Tibial nerve (tissue), 4 donors: ENCODE measurements at regions not wholly inside any gene's neighbourhood (a gene's known extent, or its start where the extent isn't known, plus 50 kb on each side); places are given as distances from the start of the nearest gene placed in this dataset.

Experiments
- DNase-seq, 2 donors: peaks; one replicate each; pipeline ENCODE4 v3.0.0-alpha.2; 2019; ENCODE audit warnings: low spot score in 2 of 2
- H3K27ac ChIP-seq, 4 donors: fragments of 200-600 bp; sonication (generic) in 3 of 4; one replicate each; pipeline ENCODE4 v1.5.1; 2017 to 2019; ENCODE audit warnings: mild to moderate bottlenecking in 1 of 4
- H3K27me3 ChIP-seq, 2 donors: fragments of 200-600 bp; sonication (generic) in 1 of 2; one replicate each; pipeline versions ENCODE4 v1.5.1 to v1.6.0; 2017 to 2019
- H3K36me3 ChIP-seq, 3 donors: fragments of 200-600 bp; sonication (generic); one replicate each; pipeline ENCODE4 v1.5.1; 2018 to 2019
- H3K4me1 ChIP-seq, 4 donors: fragments of 200-600 bp; sonication (generic) in 3 of 4; one replicate each; pipeline ENCODE4 v1.5.1; 2017 to 2019
- H3K4me3 ChIP-seq, 4 donors: fragments of 200-600 bp; sonication (generic) in 3 of 4; one replicate each; pipeline ENCODE4 v1.5.1; 2017 to 2019; ENCODE audit warnings: mild to moderate bottlenecking in 1 of 4, moderate library complexity in 1 of 4
- H3K9me3 ChIP-seq, 4 donors: fragments of 200-600 bp; sonication (generic) in 3 of 4; one replicate each; pipeline ENCODE4 v1.5.1; 2017 to 2019
- CTCF ChIP-seq, 5 experiments: fragments of 200-600 bp in 3 of 5; fragments of 450-650 bp in 2 of 5; sonication (generic) in 3 of 5; IDR thresholded peaks; one replicate each; pipeline ENCODE4 v1.5.1; 2016 to 2019; ENCODE audit warnings: antibody characterized with exemption in 5 of 5, mild to moderate bottlenecking in 3 of 5, moderate library complexity in 2 of 5
- EP300 ChIP-seq, 2 donors: sonication (generic); formaldehyde crosslinking; IDR thresholded peaks; one replicate each; pipeline ENCODE4 v1.6.1; 2017; ENCODE audit warnings: antibody characterized with exemption in 2 of 2, mild to moderate bottlenecking in 1 of 2
- POLR2A ChIP-seq, 2 donors: fragments of 450-650 bp; IDR thresholded peaks; one replicate each; pipeline ENCODE4 v1.6.1; 2017; ENCODE audit warnings: antibody characterized with exemption in 2 of 2, mild to moderate bottlenecking in 2 of 2, moderate library complexity in 2 of 2
- WGBS, 2 donors: methylation state at CpG; one replicate each; pipeline ENCODE4 v1.1.5; 2018; 5-methylcytosine and 5-hydroxymethylcytosine counted together

DNA sequence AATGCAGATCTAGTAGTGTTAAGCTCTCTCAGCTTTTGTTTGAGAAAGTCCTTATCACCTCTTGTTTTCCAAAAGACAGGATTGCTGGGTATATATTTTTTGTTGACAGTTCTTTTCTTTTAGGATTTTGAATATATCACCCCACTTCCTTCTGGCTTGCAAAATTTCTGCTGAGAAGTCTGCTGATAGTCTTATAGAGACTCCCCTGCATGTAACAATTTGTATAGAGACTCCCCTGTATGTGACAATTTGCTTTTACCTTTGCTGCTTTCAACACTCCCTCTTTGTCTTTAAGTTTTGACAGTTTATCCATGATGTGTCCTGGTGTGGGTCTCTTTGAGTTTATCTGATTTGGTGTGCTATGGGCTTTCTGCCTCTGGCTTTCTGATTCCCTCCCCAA is 115.0 kb upstream of the CCDC85A start:
- no peak overlapping the region for H3K27ac ChIP-seq
- H3K27me3 ChIP-seq, result no peaks in the 10 kb centered on the region
- DNase-seq, result no peak
- H3K4me3 ChIP-seq, result no peak overlapping the region
- H3K9me3 ChIP-seq, result peaks cover 0 to 13% (median 0%) of the 10 kb centered on the region in 4 donors
- H3K36me3 ChIP-seq, result no peaks in the 10 kb centered on the region
- no peaks in the 10 kb centered on the region for H3K4me1 ChIP-seq
- TF ChIP-seq CTCF (IDR thresholded peaks at IDR 0.05) (no peak), POLR2A (IDR thresholded peaks at IDR 0.05) (no peak)

- WGBS, 2 donors, result 75 to 79% methylated on average over 6 of the region's 6 CpGs
- no peak for DNase-seq
- Histone ChIP-seq H3K9me3 (no peaks in the 10 kb centered on the region), H3K27ac (no peak overlapping the region), H3K27me3 (no peaks in the 10 kb centered on the region), H3K4me3 (no peak overlapping the region), H3K36me3 (no peaks in the 10 kb centered on the region), H3K4me1 (no peaks in the 10 kb centered on the region)
- TF ChIP-seq EP300 (IDR thresholded peaks at IDR 0.05) (no peak), CTCF (IDR thresholded peaks at IDR 0.05) (no peak), POLR2A (IDR thresholded peaks at IDR 0.05) (no peak)
These were observed 106.4 kb upstream of the CCDC85A start for GRCh38 chr2:56077359-56077915.

DNA sequence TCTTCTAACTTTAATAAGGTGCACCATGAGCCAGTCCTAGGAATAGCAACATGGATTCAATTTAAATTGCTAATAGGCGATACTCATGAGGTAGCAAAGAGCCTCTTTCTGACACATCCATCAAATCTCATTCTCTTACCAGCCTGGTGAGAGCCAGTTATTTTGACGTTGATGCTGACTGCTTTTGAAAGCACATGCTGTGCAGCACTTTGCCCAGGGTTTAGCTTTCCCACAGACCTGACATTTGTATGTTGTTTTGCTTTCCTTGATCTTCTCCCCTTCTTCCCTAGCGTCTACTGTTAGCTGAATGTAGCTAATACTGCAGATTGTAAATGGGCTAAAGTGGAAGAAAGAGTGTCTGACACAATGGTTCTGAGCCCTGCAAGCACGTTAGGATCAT is 101.1 kb upstream of the CCDC85A start:
- WGBS, 2 donors, result 67 to 68% methylated on average over 4 of the region's 4 CpGs
- no peak overlapping the region for H3K27ac ChIP-seq
- H3K4me3 ChIP-seq, result no peak overlapping the region
- H3K9me3 ChIP-seq, result no peaks in the 10 kb centered on the region
- TF ChIP-seq POLR2A (IDR thresholded peaks at IDR 0.05) (no peak), EP300 (IDR thresholded peaks at IDR 0.05) (no peak), CTCF (IDR thresholded peaks at IDR 0.05) (no peak)
- H3K27me3 ChIP-seq, result no peaks in the 10 kb centered on the region
- no peaks in the 10 kb centered on the region for H3K4me1 ChIP-seq
- no peak for DNase-seq
- no peaks in the 10 kb centered on the region for H3K36me3 ChIP-seq

GRCh38 chr2:56084111-56084901 is 99.5 kb upstream of the CCDC85A start:
- Histone ChIP-seq H3K27me3 (no peaks in the 10 kb centered on the region), H3K36me3 (no peaks in the 10 kb centered on the region), H3K4me3 (no peak overlapping the region), H3K4me1 (no peaks in the 10 kb centered on the region), H3K27ac (no peak overlapping the region), H3K9me3 (no peaks in the 10 kb centered on the region)
- no peak for DNase-seq
- TF ChIP-seq EP300 (IDR thresholded peaks at IDR 0.05) (no peak), CTCF (IDR thresholded peaks at IDR 0.05) (no peak), POLR2A (IDR thresholded peaks at IDR 0.05) (no peak)
- WGBS, 2 donors, result 58 to 67% methylated on average over 5 of the region's 5 CpGs

GRCh38 chr2:56086336-56086735 is 97.5 kb upstream of the CCDC85A start:
- no peak overlapping the region for H3K27ac ChIP-seq
- DNase-seq, result no peak
- H3K27me3 ChIP-seq, result no peaks in the 10 kb centered on the region
- H3K9me3 ChIP-seq, result no peaks in the 10 kb centered on the region
- H3K4me3 ChIP-seq, result no peak overlapping the region
- no peak for TF ChIP-seq EP300 (IDR thresholded peaks at IDR 0.05)
- no peak for TF ChIP-seq POLR2A (IDR thresholded peaks at IDR 0.05)
- TF ChIP-seq CTCF (IDR thresholded peaks at IDR 0.05), result no peak
- no peaks in the 10 kb centered on the region for H3K4me1 ChIP-seq
- no peaks in the 10 kb centered on the region for H3K36me3 ChIP-seq
- WGBS, 2 donors, result 77 to 79% methylated on average over 7 of the region's 7 CpGs
